Stimulated activated CD4-positive, alpha-beta T cell treated with anti-CD3 and anti-CD28 coated beads, Interleukin-1b, Interleukin-23, amount 100 ng/mL, for 4 hours (primary cell): ENCODE measurements at regions not wholly inside any gene's neighbourhood (a gene's known extent, or its start where the extent isn't known, plus 50 kb on each side); places are given as distances from the start of the nearest gene placed in this dataset.
"Not testable (repeated sequence)": the region's sequence is repeated elsewhere in the genome, so short reads cannot be mapped to it uniquely, and the experiment has no call there.

Experiments
- DNase-seq, 2 donors: peaks; one replicate each; pipeline ENCODE4 v3.0.0-alpha.2; 2020; ENCODE audit warnings: low read depth in 2 of 2

- DNase-seq = no peak
Measured at GRCh38 chr2:175606010-175606841, 395.8 kb downstream of the LNPK start.

- DNase-seq = no peak
Measured at GRCh38 chr2:175605640-175606009, 396.4 kb downstream of the LNPK start.

- DNase-seq = no peak
Measured at GRCh38 chr2:175601969-175602368, 400.1 kb downstream of the LNPK start.

- no peak for DNase-seq
Measured at GRCh38 chr2:175599966-175600831, 401.9 kb downstream of the LNPK start.

GRCh38 chr2:175597286-175597685, 404.8 kb downstream of the LNPK start:
- DNase-seq = no peak

GRCh38 chr2:175595139-175595538, 406.9 kb downstream of the LNPK start:
- no peak for DNase-seq

- not testable (repeated sequence) for DNase-seq
Measured at GRCh38 chr2:175593686-175594525, 408.2 kb downstream of the LNPK start.

GRCh38 chr2:175588213-175588612, 406.7 kb upstream of the ATP5MC3 start:
- not testable (repeated sequence) for DNase-seq

GRCh38 chr2:175585496-175585895, 404.0 kb upstream of the ATP5MC3 start:
- DNase-seq = no peak

- no peak for DNase-seq
Measured at GRCh38 chr2:175580652-175581051, 399.1 kb upstream of the ATP5MC3 start.

GRCh38 chr2:175579646-175580045, 398.1 kb upstream of the ATP5MC3 start:
- no peak for DNase-seq

- DNase-seq = no peak
Measured at GRCh38 chr2:175577368-175577970, 396.0 kb upstream of the ATP5MC3 start.

GRCh38 chr2:175576875-175577274, 395.4 kb upstream of the ATP5MC3 start:
- no peak for DNase-seq

GRCh38 chr2:175576270-175576669, 394.8 kb upstream of the ATP5MC3 start:
- DNase-seq = no peak

- no peak for DNase-seq
Measured at GRCh38 chr2:175575346-175576258, 394.1 kb upstream of the ATP5MC3 start.

- no peak for DNase-seq
Measured at GRCh38 chr2:175574069-175574468, 392.6 kb upstream of the ATP5MC3 start.

- DNase-seq = no peak
Measured at GRCh38 chr2:175571078-175571653, 389.7 kb upstream of the ATP5MC3 start.

- DNase-seq = no peak
Measured at GRCh38 chr2:175568109-175568730, 386.7 kb upstream of the ATP5MC3 start.

GRCh38 chr2:175567435-175568061, 386.0 kb upstream of the ATP5MC3 start:
- no peak for DNase-seq
